GM10266 (cell line): ENCODE measurements at regions not wholly inside any gene's neighbourhood (a gene's known extent, or its start where the extent isn't known, plus 50 kb on each side); places are given as distances from the start of the nearest gene placed in this dataset.

ENCODE experiments used
- DNase-seq: peaks from one replicate; pipeline ENCODE4 v3.0.0; 2012; ENCODE audit errors: extremely low spot score
- TF ChIP-seq, protein P1 (sequence below): IDR thresholded peaks from 2 replicates; pipeline ENCODE4 v1.5.1; 2012; ENCODE audit warnings: mild to moderate bottlenecking, low read depth; ENCODE audit not compliant: control insufficient read depth, insufficient read depth; ENCODE audit errors: missing control alignments

DNA sequence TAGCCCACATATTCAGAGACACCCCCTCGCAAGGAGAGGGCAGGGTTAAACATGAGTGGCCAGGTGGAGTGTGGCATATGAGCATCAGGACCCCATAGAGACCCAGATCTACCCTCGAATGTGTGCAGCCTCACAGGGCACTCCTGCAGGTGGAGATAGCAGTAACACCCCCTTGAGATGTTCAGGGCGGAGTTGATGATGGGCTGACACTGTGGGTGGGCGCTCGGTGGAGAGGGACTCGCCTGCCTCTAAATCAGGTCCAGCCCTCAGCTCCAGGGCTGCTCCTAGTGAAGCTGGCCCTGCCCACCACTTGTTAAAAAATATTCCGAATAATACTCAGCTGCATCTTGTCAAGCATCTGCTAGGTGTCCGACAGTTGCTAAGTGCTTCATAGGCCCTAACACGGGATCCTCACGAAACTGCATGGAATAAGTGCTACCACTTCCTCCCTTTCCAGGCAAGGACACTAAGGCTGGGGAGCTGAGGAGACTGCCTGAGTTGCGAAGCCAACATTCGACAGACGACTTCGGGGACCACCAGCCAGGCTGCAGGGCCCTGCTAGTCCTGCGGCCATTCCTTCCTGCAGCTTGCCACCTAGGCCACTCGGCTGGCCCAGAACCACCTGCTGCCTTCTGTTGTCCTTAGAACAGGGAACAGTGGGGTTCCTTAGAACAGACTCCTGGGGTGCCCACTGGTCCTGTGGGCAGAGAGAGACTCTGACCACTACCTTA lies 74.0 kb upstream of the WNT11 start:
- no peak for DNase-seq
- TF ChIP-seq, protein P1, sequence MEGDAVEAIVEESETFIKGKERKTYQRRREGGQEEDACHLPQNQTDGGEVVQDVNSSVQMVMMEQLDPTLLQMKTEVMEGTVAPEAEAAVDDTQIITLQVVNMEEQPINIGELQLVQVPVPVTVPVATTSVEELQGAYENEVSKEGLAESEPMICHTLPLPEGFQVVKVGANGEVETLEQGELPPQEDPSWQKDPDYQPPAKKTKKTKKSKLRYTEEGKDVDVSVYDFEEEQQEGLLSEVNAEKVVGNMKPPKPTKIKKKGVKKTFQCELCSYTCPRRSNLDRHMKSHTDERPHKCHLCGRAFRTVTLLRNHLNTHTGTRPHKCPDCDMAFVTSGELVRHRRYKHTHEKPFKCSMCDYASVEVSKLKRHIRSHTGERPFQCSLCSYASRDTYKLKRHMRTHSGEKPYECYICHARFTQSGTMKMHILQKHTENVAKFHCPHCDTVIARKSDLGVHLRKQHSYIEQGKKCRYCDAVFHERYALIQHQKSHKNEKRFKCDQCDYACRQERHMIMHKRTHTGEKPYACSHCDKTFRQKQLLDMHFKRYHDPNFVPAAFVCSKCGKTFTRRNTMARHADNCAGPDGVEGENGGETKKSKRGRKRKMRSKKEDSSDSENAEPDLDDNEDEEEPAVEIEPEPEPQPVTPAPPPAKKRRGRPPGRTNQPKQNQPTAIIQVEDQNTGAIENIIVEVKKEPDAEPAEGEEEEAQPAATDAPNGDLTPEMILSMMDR: no peak

DNA sequence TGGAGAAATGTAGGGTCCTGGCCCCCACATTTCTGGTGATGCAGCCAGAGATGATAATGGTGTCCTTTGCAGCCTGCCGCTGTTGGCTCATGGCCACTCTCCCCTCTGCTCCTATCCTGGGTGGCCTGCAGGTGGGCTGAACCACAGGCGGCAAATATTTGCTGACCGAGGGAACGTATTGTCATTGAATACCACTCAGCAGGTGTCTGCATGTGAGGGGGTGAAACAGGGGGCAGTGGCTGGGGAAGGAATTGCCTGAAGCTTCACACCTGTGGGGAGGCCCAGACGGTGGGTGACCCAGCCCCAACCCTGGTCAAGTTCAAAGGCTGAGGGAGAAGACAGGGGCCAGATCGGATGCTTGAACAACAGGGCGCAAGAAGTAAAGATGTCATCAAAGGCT lies 73.3 kb upstream of the WNT11 start:
- no peak for DNase-seq
- TF ChIP-seq, protein P1: no peak

DNA sequence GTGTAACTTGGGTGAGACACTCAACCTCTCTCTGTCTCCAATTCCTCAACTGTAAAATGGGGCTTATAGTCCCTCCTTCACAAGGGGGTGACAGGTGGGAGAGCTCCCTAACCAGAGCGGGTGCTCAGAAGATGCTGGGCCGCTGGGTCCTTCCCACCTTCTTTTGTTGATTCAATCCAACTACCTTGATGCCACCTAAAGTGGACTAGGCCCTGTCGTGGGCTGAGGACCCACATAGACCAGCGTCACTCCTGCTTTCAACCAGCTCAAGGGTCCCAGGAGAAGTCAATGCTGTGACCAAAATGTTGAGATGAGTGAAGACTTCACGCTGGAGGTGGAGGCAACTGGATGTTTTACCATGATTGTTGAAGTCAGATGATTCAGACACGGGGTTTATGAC lies 72.7 kb upstream of the WNT11 start:
- TF ChIP-seq, protein P1: no peak
- DNase-seq: no peak

DNA sequence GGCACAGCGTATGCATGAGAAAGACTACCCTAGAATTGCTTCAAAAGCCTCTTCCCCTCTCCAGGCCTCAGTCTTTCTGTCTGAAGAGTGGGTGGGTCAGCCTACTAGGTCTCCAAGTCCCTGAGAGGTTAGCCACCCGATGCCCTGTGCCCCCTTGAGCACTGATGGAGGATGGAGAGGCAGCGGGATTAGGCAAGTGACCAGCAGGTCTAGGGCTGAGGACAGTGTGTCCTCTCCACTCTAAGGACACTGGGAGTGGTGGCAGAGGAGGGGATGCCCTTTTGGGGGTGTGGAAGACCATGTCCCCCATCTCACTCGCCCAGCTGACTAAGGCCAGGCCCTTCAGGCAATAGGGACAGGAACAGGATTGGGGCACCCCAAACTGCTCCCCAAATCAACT lies 72.2 kb upstream of the WNT11 start:
- no peak for DNase-seq
- TF ChIP-seq, protein P1: no peak

DNA sequence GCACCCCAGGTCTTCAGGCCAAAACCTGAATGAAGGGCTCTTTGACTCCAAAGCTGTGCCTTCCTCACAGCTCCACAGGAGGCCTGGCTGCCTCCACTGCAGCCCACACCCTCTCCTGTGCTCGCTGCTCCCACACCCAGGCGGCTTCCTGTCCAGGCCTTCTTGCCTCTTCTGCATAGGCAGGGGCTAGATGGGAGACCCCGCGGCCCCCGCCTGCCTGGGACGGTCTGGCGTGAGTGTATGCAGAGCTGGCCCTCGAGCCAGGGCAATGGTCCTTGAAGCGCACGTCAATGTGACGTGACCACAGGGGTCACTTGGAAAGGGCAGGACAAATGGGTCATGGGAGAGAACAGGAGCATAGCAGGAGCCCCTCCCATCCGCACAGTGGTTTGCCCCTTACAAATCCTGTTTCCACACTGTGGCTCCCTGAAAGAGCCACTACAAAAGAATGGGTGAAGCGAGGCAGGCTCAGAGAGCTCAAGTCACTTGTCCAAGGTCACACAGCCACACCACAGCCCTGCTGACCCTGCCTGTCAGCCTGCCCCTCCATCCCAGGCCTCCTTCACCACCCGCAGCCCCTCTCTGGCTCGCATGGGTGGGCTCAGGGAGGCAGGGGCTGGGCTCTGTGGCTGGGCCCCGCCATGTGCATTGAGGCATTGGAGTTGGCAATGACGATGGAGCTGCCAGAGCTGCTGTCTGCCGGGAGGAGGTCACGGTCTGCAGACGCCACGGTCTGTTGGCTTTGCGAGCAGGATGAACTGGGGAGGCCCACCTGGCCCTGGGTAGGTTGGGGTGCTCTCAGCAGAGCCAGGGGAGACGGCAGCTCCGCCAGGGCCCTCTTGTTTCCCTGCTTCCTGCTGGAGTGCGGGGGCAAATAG lies 71.2 kb upstream of the WNT11 start:
- TF ChIP-seq, protein P1: no peak
- DNase-seq: no peak

DNA sequence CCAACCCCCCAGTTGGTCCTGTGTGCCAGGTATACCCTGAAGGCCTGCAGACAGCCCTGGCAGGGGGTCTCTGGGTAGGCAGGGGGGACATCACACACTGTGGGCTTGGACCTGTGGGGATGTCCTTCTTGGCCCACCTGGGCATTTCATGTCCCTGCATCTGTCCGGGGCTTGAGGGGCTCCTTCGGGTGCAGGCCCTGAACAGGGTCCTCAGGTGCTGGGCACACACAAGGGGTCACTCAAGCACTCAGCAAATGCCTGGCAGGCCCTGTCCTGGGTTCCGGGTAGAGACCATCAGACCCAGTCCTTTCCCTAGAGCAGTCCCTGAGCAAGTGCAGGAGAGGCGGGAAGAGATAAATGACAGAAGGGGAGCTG lies 70.5 kb upstream of the WNT11 start:
- TF ChIP-seq, protein P1: no peak
- no peak for DNase-seq
